Ovary (tissue), 3 donors: ENCODE measurements at regions not wholly inside any gene's neighbourhood (a gene's known extent, or its start where the extent isn't known, plus 50 kb on each side); places are given as distances from the start of the nearest gene placed in this dataset.

ENCODE experiments used
- EP300 ChIP-seq: sonication (generic); formaldehyde crosslinking; IDR thresholded peaks from one replicate; pipeline ENCODE4 v1.6.1; 2017; ENCODE audit warnings: antibody characterized with exemption
- POLR2A ChIP-seq: fragments of 450-650 bp; IDR thresholded peaks from one replicate; pipeline ENCODE4 v1.6.1; 2017; ENCODE audit warnings: antibody characterized with exemption, mild to moderate bottlenecking, moderate library complexity
- TF ChIP-seq, protein P1 (sequence below), 3 donors: fragments of 450-650 bp in 2 of 3; fragments of 200-600 bp in 1 of 3; IDR thresholded peaks; one replicate each; pipeline versions ENCODE4 v1.5.1 to v1.8.0; 2016 to 2022; ENCODE audit warnings: antibody characterized with exemption in 3 of 3, mild to moderate bottlenecking in 1 of 3
- donor health status: DM: no; HTN: no; CAD: no.

DNA sequence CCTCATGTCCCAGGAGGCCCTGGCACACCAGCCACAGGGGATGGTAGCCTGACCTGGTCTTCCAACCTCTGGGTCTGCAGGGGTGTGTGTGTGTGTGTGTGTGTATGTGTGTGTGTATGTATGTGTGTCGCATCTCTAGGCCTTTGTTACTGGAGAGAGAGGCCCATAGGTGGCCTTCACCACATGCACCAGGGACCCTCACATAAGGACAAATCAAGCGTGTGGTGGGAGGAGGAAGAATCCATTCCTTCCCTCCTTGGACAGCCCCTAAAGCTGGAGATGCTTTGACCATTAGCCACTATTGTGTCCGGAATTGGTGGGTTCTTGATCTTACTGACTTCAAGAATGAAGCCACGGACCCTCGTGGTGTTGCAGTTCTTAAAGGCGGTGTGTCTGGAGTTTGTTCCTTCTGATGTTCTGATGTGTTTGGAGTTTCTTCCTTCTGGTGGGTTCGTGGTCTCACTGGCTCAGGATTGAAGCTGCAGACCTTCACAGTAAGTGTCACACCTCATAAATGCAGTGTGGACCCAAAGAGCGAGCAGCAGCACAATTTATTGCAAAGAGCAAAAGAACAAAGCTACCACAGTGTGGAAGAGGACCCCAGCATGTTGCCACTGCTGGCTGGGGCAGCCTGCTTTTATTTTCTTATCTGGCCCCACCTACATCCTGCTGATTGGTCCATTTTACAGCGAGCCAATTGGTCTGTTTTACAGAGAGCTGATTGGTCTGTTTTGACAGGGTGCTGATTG lies 104.1 kb downstream of the DDX1 start:
- TF ChIP-seq, protein P1, sequence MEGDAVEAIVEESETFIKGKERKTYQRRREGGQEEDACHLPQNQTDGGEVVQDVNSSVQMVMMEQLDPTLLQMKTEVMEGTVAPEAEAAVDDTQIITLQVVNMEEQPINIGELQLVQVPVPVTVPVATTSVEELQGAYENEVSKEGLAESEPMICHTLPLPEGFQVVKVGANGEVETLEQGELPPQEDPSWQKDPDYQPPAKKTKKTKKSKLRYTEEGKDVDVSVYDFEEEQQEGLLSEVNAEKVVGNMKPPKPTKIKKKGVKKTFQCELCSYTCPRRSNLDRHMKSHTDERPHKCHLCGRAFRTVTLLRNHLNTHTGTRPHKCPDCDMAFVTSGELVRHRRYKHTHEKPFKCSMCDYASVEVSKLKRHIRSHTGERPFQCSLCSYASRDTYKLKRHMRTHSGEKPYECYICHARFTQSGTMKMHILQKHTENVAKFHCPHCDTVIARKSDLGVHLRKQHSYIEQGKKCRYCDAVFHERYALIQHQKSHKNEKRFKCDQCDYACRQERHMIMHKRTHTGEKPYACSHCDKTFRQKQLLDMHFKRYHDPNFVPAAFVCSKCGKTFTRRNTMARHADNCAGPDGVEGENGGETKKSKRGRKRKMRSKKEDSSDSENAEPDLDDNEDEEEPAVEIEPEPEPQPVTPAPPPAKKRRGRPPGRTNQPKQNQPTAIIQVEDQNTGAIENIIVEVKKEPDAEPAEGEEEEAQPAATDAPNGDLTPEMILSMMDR (IDR thresholded peaks at IDR 0.05): no peak
- TF ChIP-seq EP300 (no peak), POLR2A (no peak)
